Trophoblast cell (in vitro differentiated cells and primary cell): ENCODE measurements at regions not wholly inside any gene's neighbourhood (a gene's known extent, or its start where the extent isn't known, plus 50 kb on each side); places are given as distances from the start of the nearest gene placed in this dataset.

Source experiments
- DNase-seq, 2 donors: peaks; one replicate each; pipeline ENCODE4 v3.0.0-alpha.2; 2016
- H2AFZ ChIP-seq: 2 replicates; pipeline ENCODE4 v1.6.1; 2013; ENCODE audit warnings: low read length, moderate library complexity, mild to moderate bottlenecking; ENCODE audit not compliant: insufficient read depth, poor library complexity
- H2AK5ac ChIP-seq: 2 replicates; pipeline ENCODE4 v1.6.1; 2013; ENCODE audit warnings: mild to moderate bottlenecking, low read length
- H2BK120ac ChIP-seq: 2 replicates; pipeline ENCODE4 v1.6.1; 2013; ENCODE audit warnings: low read length, mild to moderate bottlenecking, moderate library complexity; ENCODE audit not compliant: insufficient read depth, poor library complexity
- H2BK12ac ChIP-seq: 2 replicates; pipeline ENCODE4 v1.6.1; 2013; ENCODE audit warnings: mild to moderate bottlenecking, low read length, moderate library complexity
- H2BK5ac ChIP-seq: 2 replicates; pipeline ENCODE4 v1.6.1; 2013; ENCODE audit warnings: low read length, low read depth, moderate library complexity, mild to moderate bottlenecking; ENCODE audit not compliant: poor library complexity
- H3K14ac ChIP-seq: 2 replicates; pipeline ENCODE4 v1.6.1; 2013; ENCODE audit warnings: mild to moderate bottlenecking, low read length
- H3K18ac ChIP-seq: 2 replicates; pipeline ENCODE4 v1.6.1; 2013; ENCODE audit warnings: mild to moderate bottlenecking, low read length
- H3K23ac ChIP-seq: 2 replicates; pipeline ENCODE4 v1.6.1; 2013; ENCODE audit warnings: low read length
- H3K27ac ChIP-seq: 2 replicates; pipeline ENCODE4 v1.5.1; 2013; ENCODE audit warnings: low read depth, mild to moderate bottlenecking, inconsistent platforms, low read length, moderate library complexity
- H3K27me3 ChIP-seq: 2 replicates; pipeline ENCODE4 v1.6.1; 2013; ENCODE audit warnings: inconsistent platforms, mild to moderate bottlenecking, low read length, moderate library complexity; ENCODE audit not compliant: insufficient read depth
- H3K36me3 ChIP-seq, 2 experiments: 1 replicate in 1 of 2; 2 replicates in 1 of 2; pipeline ENCODE4 v1.6.1; 2013; ENCODE audit warnings: low read length in 2 of 2, mild to moderate bottlenecking in 2 of 2, moderate library complexity in 1 of 2; ENCODE audit not compliant: insufficient read depth in 2 of 2, control insufficient read depth in 1 of 2
- H3K4ac ChIP-seq: 2 replicates; pipeline ENCODE4 v1.6.1; 2013; ENCODE audit warnings: low read depth, mild to moderate bottlenecking, low read length, moderate library complexity
- H3K4me1 ChIP-seq, 2 experiments: 1 replicate in 1 of 2; 2 replicates in 1 of 2; pipeline ENCODE4 v1.6.1; 2013; ENCODE audit warnings: low read length in 2 of 2, mild to moderate bottlenecking in 2 of 2, moderate library complexity in 1 of 2; ENCODE audit not compliant: insufficient read depth in 2 of 2, control insufficient read depth in 1 of 2
- H3K4me2 ChIP-seq: 2 replicates; pipeline ENCODE4 v1.6.1; 2013; ENCODE audit warnings: inconsistent platforms, mild to moderate bottlenecking, low read length, moderate library complexity
- H3K4me3 ChIP-seq: 2 replicates; pipeline ENCODE4 v1.5.1; 2013; ENCODE audit warnings: mild to moderate bottlenecking, low read depth, low read length, inconsistent platforms
- H3K79me1 ChIP-seq: one replicate; pipeline ENCODE4 v1.6.1; 2013; ENCODE audit warnings: low read length
- H3K79me2 ChIP-seq: 2 replicates; pipeline ENCODE4 v1.6.1; 2013; ENCODE audit warnings: low read length, mild to moderate bottlenecking; ENCODE audit not compliant: control insufficient read depth, insufficient read depth, poor library complexity
- H3K9ac ChIP-seq: 2 replicates; pipeline ENCODE4 v1.6.1; 2013; ENCODE audit warnings: mild to moderate bottlenecking, low read length
- H3K9me3 ChIP-seq: 2 replicates; pipeline ENCODE4 v1.6.1; 2013; ENCODE audit warnings: low read depth, mild to moderate bottlenecking, control low read depth, inconsistent platforms, low read length; ENCODE audit not compliant: insufficient read depth
- H4K12ac ChIP-seq: 2 replicates; pipeline ENCODE4 v1.6.1; 2013; ENCODE audit warnings: low read depth, mild to moderate bottlenecking, low read length, moderate library complexity
- H4K8ac ChIP-seq: 2 replicates; pipeline ENCODE4 v1.6.1; 2013; ENCODE audit warnings: low read depth, mild to moderate bottlenecking, low read length, moderate library complexity
- H4K91ac ChIP-seq: one replicate; pipeline ENCODE4 v1.6.1; 2013; ENCODE audit warnings: low read depth, mild to moderate bottlenecking, low read length, moderate library complexity
- WGBS: extraction: QIAGEN DNeasy Blood & Tissue Kit; methylation state at CpG from one replicate; pipeline ENCODE4 v1.1.7; 2013; ENCODE audit warnings: missing lambda C conversion rate; ENCODE audit not compliant: insufficient read length, insufficient coverage; ENCODE audit errors: extremely low coverage; 5-methylcytosine and 5-hydroxymethylcytosine counted together

DNA sequence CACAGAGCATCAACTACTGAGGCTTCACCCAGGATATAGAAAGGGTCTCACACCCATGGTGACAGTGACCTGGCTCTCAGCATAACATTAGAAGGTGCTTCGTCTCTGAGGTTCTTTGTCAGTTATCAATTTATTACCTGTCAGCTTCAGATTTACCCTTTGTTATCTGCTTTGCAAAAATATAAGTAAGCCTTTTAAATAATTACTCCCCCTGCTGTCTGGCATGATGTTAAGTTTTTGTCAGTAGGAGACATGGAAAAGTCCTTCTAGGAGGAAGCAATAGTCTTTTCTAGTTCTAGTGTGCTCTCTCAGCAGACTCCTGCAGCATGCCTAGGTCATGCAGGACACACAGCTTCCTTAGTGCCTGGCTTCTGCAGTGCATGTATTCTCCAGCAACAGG is 149.9 kb downstream of the RDH14 start:
- Histone ChIP-seq H2BK120ac (no peak overlapping the region), H2BK5ac (no peak overlapping the region), H3K9me3 (no peaks in the 10 kb centered on the region), H3K79me1 (no peaks in the 10 kb centered on the region), H3K4me1 (no peaks in the 10 kb centered on the region), H3K36me3 (no peaks in the 10 kb centered on the region), H3K27me3 (no peaks in the 10 kb centered on the region), H4K91ac (no peak overlapping the region), H3K4me3 (no peak overlapping the region), H3K18ac (no peak overlapping the region), H3K4ac (no peak overlapping the region), H4K8ac (no peak overlapping the region), H3K23ac (no peak overlapping the region), H3K27ac (no peak overlapping the region), H4K12ac (no peak overlapping the region), H3K79me2 (no peaks in the 10 kb centered on the region), H2AK5ac (no peak overlapping the region), H3K9ac (no peak overlapping the region), H2BK12ac (no peak overlapping the region), H2AFZ (no peak overlapping the region), H3K14ac (no peak overlapping the region), H3K4me2 (no peak overlapping the region)
- no peak for DNase-seq
- no CpG with 5 or more reads among the region's 1 CpG for WGBS

DNA sequence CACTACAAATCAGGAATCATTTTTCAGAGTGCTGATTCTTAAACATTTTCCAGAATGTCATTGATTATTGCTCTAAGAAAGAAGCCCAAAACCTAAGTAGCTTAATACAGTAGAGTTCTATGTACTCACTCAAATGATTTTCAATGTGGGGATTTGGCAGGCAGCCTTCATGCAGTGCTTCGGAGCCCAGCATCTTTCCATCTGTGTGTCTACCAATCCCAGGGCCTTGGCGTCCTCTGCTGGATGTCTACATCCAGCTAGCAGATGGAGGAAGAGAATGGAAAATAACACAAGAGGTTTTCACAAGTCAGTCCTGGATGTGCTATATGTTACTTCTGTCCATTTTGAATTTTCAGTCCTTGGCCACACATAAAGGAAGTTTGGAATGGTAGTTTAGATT is 151.8 kb downstream of the RDH14 start:
- Histone ChIP-seq H2AFZ (no peak overlapping the region), H3K4me2 (no peak overlapping the region), H3K79me1 (no peaks in the 10 kb centered on the region), H3K9ac (no peak overlapping the region), H3K79me2 (no peaks in the 10 kb centered on the region), H3K27ac (no peak overlapping the region), H2AK5ac (no peak overlapping the region), H2BK12ac (no peak overlapping the region), H3K4ac (no peak overlapping the region), H3K4me3 (no peak overlapping the region), H3K36me3 (no peaks in the 10 kb centered on the region), H3K18ac (no peak overlapping the region), H4K8ac (no peak overlapping the region), H4K12ac (no peak overlapping the region), H4K91ac (no peak overlapping the region), H3K14ac (no peak overlapping the region), H3K9me3 (no peaks in the 10 kb centered on the region), H2BK120ac (no peak overlapping the region), H2BK5ac (no peak overlapping the region), H3K4me1 (peaks cover 0 to 2% of the 10 kb centered on the region in 2 experiments), H3K27me3 (no peaks in the 10 kb centered on the region), H3K23ac (peak overlapping the region; percentile 58)
- no peak for DNase-seq
- no CpG with 5 or more reads among the region's 2 CpGs for WGBS

DNA sequence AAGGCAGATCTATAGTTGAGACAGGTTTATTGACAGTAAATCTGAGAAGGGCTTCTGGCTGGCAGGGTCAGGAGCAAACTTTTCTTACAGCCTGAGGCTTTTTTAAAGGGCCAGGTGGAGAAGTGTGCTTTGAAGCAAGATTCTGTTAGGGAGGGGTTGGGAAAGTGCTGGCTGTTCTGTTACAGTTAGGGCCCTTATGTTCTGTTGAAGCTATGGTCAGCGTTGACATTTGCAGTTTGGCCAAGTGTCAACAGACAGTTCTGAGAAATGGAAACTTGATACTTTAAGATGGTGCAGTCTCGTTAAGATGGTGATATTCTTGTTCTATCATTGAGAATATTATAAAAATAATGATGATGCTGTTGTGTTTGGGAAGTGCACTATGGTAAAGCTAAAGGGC is 154.2 kb downstream of the RDH14 start:
- no peak overlapping the region for H3K9ac ChIP-seq
- no peak overlapping the region for H3K27ac ChIP-seq
- no peaks in the 10 kb centered on the region for H3K79me2 ChIP-seq
- H3K4ac ChIP-seq, result no peak overlapping the region
- H4K12ac ChIP-seq, result no peak overlapping the region
- no peak overlapping the region for H3K4me2 ChIP-seq
- DNase-seq, result no peak
- H2BK120ac ChIP-seq, result no peak overlapping the region
- no peak overlapping the region for H3K23ac ChIP-seq
- H3K4me1 ChIP-seq, result peaks cover 0 to 2% of the 10 kb centered on the region in 2 experiments
- no peak overlapping the region for H3K18ac ChIP-seq
- no peak overlapping the region for H2AFZ ChIP-seq
- no CpG with 5 or more reads among the region's 2 CpGs for WGBS
- no peaks in the 10 kb centered on the region for H3K9me3 ChIP-seq
- no peaks in the 10 kb centered on the region for H3K36me3 ChIP-seq
- H2BK12ac ChIP-seq, result no peak overlapping the region
- H4K8ac ChIP-seq, result no peak overlapping the region
- H4K91ac ChIP-seq, result no peak overlapping the region
- H3K14ac ChIP-seq, result no peak overlapping the region
- H3K4me3 ChIP-seq, result no peak overlapping the region
- no peaks in the 10 kb centered on the region for H3K79me1 ChIP-seq
- H3K27me3 ChIP-seq, result no peaks in the 10 kb centered on the region
- no peak overlapping the region for H2AK5ac ChIP-seq
- no peak overlapping the region for H2BK5ac ChIP-seq

DNA sequence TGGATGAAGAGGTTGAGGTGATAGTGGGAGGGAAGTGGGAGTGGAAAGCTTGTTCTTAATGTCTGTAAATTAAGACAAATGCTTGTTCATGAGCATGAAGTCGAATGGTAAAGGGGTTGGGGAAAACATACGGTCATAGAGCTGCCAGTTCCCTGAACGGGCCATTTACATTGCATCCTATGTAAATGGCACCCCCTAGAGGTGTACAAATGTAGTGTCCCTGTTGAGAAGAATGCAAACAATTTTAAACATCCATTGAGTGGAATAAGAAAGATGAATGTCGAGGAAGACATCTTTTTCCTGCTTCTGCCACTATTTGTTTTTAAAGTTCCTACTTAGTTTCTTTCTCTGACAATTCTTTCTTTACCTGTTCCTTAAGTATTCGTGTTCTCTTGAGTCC is 155.7 kb downstream of the RDH14 start:
- Histone ChIP-seq H4K8ac (no peak overlapping the region), H3K23ac (no peak overlapping the region), H2BK12ac (no peak overlapping the region), H3K9me3 (no peaks in the 10 kb centered on the region), H4K12ac (no peak overlapping the region), H3K4ac (no peak overlapping the region), H3K27me3 (no peaks in the 10 kb centered on the region), H2AFZ (no peak overlapping the region), H3K18ac (no peak overlapping the region), H3K4me3 (no peak overlapping the region), H2BK120ac (no peak overlapping the region), H4K91ac (no peak overlapping the region), H3K79me1 (no peaks in the 10 kb centered on the region), H2AK5ac (no peak overlapping the region), H3K36me3 (no peaks in the 10 kb centered on the region), H3K27ac (no peak overlapping the region), H3K14ac (no peak overlapping the region), H3K79me2 (no peaks in the 10 kb centered on the region), H3K9ac (no peak overlapping the region), H3K4me2 (no peak overlapping the region), H3K4me1 (peaks cover 0 to 2% of the 10 kb centered on the region in 2 experiments), H2BK5ac (no peak overlapping the region)
- WGBS, result no CpG with 5 or more reads among the region's 5 CpGs
- peak in 1 of 2 donors; percentile 25 for DNase-seq
